ENCODE measurements at regions not wholly inside any gene's neighbourhood (a gene's known extent, or its start where the extent isn't known, plus 50 kb on each side); places are given as distances from the start of the nearest gene placed in this dataset.

DNA sequence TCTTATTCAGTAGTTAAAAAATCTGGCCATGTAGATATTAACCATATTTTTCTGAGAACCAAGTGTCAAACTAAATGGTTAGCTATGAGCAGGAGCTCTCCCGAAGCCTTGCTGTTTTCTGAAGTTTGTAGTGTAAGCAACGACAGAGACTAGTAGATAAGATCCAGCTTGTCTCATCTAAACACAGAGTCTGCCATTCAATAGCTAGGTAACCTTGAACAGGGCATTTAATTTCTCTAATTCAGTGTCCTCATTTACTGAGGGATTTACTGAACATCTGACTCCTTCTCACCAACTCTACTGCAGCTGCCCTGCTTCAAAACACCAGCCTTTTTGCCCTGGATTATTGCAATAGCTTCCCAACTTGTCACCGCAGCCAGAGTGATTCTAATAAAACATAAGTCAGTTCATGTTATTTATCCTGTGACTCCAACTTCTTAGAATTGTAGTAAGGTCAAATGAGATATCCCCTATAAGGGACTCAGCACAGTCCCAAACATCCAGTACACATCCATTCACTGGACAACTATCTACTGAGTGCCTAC is 337.0 kb downstream of the PLK2 start:
- Histone ChIP-seq H3K79me1 (ENCODE audit: low read length) (no peaks in the 10 kb centered on the region), H2AK5ac (ENCODE audit: low read length) (no peak overlapping the region), H3K79me2 (ENCODE audit: control insufficient read depth, insufficient read depth, low read length) (no peaks in the 10 kb centered on the region), H3K36me3 (ENCODE audit: control insufficient read depth, insufficient read depth, low read length) (no peaks in the 10 kb centered on the region), H3K27me3 (ENCODE audit: insufficient read depth, low read length, poor library complexity) (no peaks in the 10 kb centered on the region), H2BK120ac (ENCODE audit: low read depth, low read length) (no peak overlapping the region), H2BK15ac (replicated peaks; ENCODE audit: low read depth) (no peak overlapping the region), H3K23ac (ENCODE audit: low read length) (no peak overlapping the region), H2BK5ac (ENCODE audit: low read length) (no peak overlapping the region), H3K27ac (ENCODE audit: low read depth, low read length) (no peak overlapping the region), H3K18ac (ENCODE audit: low read length) (no peak overlapping the region), H3K9ac (ENCODE audit: low read length) (no peak overlapping the region), H3K56ac (ENCODE audit: low read length) (no peak overlapping the region), H4K8ac (ENCODE audit: low read depth, low read length) (no peak overlapping the region), H3K4ac (ENCODE audit: low read depth, low read length) (peak overlapping the region; percentile 10), H3K4me2 (ENCODE audit: low read length) (no peak overlapping the region), H3K4me1 (ENCODE audit: control insufficient read depth, low read depth, low read length) (no peaks in the 10 kb centered on the region), H4K5ac (ENCODE audit: low read length) (no peak overlapping the region), H3K4me3 (ENCODE audit: low read length) (no peak overlapping the region)
- WGBS (ENCODE audit: extremely low coverage, insufficient coverage, low lambda C conversion rate): no CpG with 5 or more reads among the region's 3 CpGs
- no peak for DNase-seq

DNA sequence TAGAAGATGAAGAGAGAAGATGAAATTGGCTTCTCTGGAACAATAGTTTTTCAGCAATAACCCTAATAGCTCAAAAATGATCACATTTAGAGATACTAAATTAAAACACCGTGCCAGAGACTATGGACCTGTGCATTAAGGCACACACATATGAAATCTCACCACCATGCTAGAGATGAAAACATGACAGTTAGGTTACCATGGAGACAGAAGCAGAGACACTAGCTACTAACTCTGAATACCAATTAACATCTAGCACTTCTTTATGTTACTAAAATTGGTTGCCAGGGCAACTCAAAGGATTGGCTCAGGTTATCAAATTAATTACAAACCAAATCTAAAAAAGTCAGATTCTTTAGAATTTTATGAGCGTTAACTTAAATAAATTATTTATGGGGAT is 337.7 kb downstream of the PLK2 start:
- H3K56ac ChIP-seq (ENCODE audit: low read length): no peak overlapping the region
- H3K4me3 ChIP-seq (ENCODE audit: low read length): no peak overlapping the region
- H2BK5ac ChIP-seq (ENCODE audit: low read length): no peak overlapping the region
- no peaks in the 10 kb centered on the region for H3K79me2 ChIP-seq (ENCODE audit: control insufficient read depth, insufficient read depth, low read length)
- no peak for DNase-seq
- no peak overlapping the region for H3K9ac ChIP-seq (ENCODE audit: low read length)
- no peak overlapping the region for H2AK5ac ChIP-seq (ENCODE audit: low read length)
- H4K8ac ChIP-seq (ENCODE audit: low read depth, low read length): no peak overlapping the region
- no peaks in the 10 kb centered on the region for H3K27me3 ChIP-seq (ENCODE audit: insufficient read depth, low read length, poor library complexity)
- H3K79me1 ChIP-seq (ENCODE audit: low read length): no peaks in the 10 kb centered on the region
- no peak overlapping the region for H3K18ac ChIP-seq (ENCODE audit: low read length)
- H4K5ac ChIP-seq (ENCODE audit: low read length): no peak overlapping the region
- no peaks in the 10 kb centered on the region for H3K4me1 ChIP-seq (ENCODE audit: control insufficient read depth, low read depth, low read length)
- no peak overlapping the region for H3K4ac ChIP-seq (ENCODE audit: low read depth, low read length)
- no peak overlapping the region for H3K4me2 ChIP-seq (ENCODE audit: low read length)
- no CpG with 5 or more reads among the region's 2 CpGs for WGBS (ENCODE audit: extremely low coverage, insufficient coverage, low lambda C conversion rate)
- H3K23ac ChIP-seq (ENCODE audit: low read length): no peak overlapping the region
- H3K36me3 ChIP-seq (ENCODE audit: control insufficient read depth, insufficient read depth, low read length): no peaks in the 10 kb centered on the region
- H3K27ac ChIP-seq (ENCODE audit: low read depth, low read length): no peak overlapping the region
- no peak overlapping the region for H2BK120ac ChIP-seq (ENCODE audit: low read depth, low read length)
- H2BK15ac ChIP-seq (replicated peaks; ENCODE audit: low read depth): no peak overlapping the region

DNA sequence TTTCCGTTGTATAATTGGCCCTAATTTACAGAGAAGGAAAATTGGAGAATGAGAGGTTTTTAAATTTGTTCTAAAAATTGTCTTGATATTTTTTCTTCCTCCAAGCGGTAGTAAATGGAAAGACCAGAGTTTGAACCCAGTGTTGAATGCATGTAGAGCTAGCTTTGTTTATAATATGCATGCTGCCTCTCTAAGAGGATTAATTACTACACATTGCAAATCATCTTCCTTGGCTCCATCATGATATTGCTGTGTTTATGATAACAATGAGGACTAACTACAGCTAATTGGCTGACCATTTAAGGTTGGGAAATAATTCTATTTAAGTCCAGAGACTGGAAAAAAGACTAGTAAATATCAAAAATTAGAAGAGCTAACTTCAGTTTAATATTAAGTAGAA is 338.5 kb downstream of the PLK2 start:
- H3K23ac ChIP-seq (ENCODE audit: low read length): no peak overlapping the region

DNA sequence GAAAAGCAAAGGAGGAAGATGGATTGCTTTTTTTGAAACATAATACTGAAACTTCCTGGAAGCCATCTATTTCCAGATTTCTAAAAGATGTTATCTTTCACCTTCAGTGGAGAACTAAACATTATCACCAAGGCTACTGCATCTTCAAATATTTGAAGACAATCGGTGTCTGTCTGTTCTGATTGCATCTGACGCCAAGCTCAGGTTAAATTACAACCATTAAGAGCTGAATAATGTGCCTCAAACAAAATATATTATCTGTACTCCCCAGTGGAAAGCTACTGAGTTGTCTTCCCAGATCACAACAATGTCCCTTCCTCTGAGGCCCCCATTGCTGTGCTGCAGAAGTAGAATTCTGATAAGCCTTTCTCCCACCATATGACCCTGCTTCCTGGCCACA is 342.3 kb downstream of the PLK2 start:
- Histone ChIP-seq H3K4me1 (ENCODE audit: control insufficient read depth, low read depth, low read length) (no peaks in the 10 kb centered on the region), H2AK5ac (ENCODE audit: low read length) (no peak overlapping the region), H3K18ac (ENCODE audit: low read length) (no peak overlapping the region), H3K79me1 (ENCODE audit: low read length) (no peaks in the 10 kb centered on the region), H3K79me2 (ENCODE audit: control insufficient read depth, insufficient read depth, low read length) (no peaks in the 10 kb centered on the region), H3K4me3 (ENCODE audit: low read length) (no peak overlapping the region), H2BK5ac (ENCODE audit: low read length) (no peak overlapping the region), H3K4me2 (ENCODE audit: low read length) (no peak overlapping the region), H3K27me3 (ENCODE audit: insufficient read depth, low read length, poor library complexity) (no peaks in the 10 kb centered on the region), H2BK15ac (replicated peaks; ENCODE audit: low read depth) (no peak overlapping the region), H4K5ac (ENCODE audit: low read length) (no peak overlapping the region), H3K27ac (ENCODE audit: low read depth, low read length) (no peak overlapping the region), H3K56ac (ENCODE audit: low read length) (no peak overlapping the region), H4K8ac (ENCODE audit: low read depth, low read length) (no peak overlapping the region), H3K23ac (ENCODE audit: low read length) (no peak overlapping the region), H3K9ac (ENCODE audit: low read length) (no peak overlapping the region), H2BK120ac (ENCODE audit: low read depth, low read length) (no peak overlapping the region), H3K4ac (ENCODE audit: low read depth, low read length) (no peak overlapping the region), H3K36me3 (ENCODE audit: control insufficient read depth, insufficient read depth, low read length) (no peaks in the 10 kb centered on the region)
- WGBS (ENCODE audit: extremely low coverage, insufficient coverage, low lambda C conversion rate): no CpG with 5 or more reads among the region's 2 CpGs
- no peak for DNase-seq

More for the DNA sequence above, 338.5 kb downstream of the PLK2 start:
- Histone ChIP-seq H2BK5ac (ENCODE audit: low read length) (no peak overlapping the region), H3K79me2 (ENCODE audit: control insufficient read depth, insufficient read depth, low read length) (no peaks in the 10 kb centered on the region), H3K4me1 (ENCODE audit: control insufficient read depth, low read depth, low read length) (no peaks in the 10 kb centered on the region), H3K79me1 (ENCODE audit: low read length) (no peaks in the 10 kb centered on the region), H3K56ac (ENCODE audit: low read length) (no peak overlapping the region), H2BK120ac (ENCODE audit: low read depth, low read length) (no peak overlapping the region), H3K27me3 (ENCODE audit: insufficient read depth, low read length, poor library complexity) (no peaks in the 10 kb centered on the region), H3K4me2 (ENCODE audit: low read length) (no peak overlapping the region), H2AK5ac (ENCODE audit: low read length) (no peak overlapping the region), H3K36me3 (ENCODE audit: control insufficient read depth, insufficient read depth, low read length) (no peaks in the 10 kb centered on the region), H3K4me3 (ENCODE audit: low read length) (no peak overlapping the region), H3K18ac (ENCODE audit: low read length) (no peak overlapping the region), H4K8ac (ENCODE audit: low read depth, low read length) (no peak overlapping the region), H4K5ac (ENCODE audit: low read length) (no peak overlapping the region), H3K27ac (ENCODE audit: low read depth, low read length) (no peak overlapping the region), H3K4ac (ENCODE audit: low read depth, low read length) (no peak overlapping the region), H2BK15ac (replicated peaks; ENCODE audit: low read depth) (no peak overlapping the region), H3K9ac (ENCODE audit: low read length) (no peak overlapping the region)
- no peak for DNase-seq
- no CpG with 5 or more reads among the region's 2 CpGs for WGBS (ENCODE audit: extremely low coverage, insufficient coverage, low lambda C conversion rate)

DNA sequence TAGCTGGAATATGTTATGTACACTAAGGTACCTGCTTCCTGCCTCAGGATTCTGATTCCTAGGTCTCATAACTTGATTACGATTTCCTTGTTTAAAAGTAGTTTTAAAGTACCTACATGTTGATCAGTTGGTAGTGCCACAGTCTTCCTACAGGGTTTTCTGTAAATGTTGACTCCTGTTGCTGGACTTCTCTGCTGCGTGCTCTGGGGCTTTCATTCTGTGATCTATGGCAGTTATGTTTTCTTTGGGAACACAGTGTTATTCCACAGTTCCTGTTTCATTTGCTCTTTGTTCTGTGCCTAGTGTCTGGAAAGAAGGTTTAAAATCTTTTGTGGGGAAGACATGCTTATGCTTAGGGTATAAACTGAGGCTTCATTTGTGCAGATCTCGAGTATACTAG is 343.5 kb downstream of the PLK2 start:
- Histone ChIP-seq H3K18ac (ENCODE audit: low read length) (no peak overlapping the region), H2BK5ac (ENCODE audit: low read length) (no peak overlapping the region), H3K4ac (ENCODE audit: low read depth, low read length) (no peak overlapping the region), H3K36me3 (ENCODE audit: control insufficient read depth, insufficient read depth, low read length) (no peaks in the 10 kb centered on the region), H3K27ac (ENCODE audit: low read depth, low read length) (no peak overlapping the region), H3K27me3 (ENCODE audit: insufficient read depth, low read length, poor library complexity) (no peaks in the 10 kb centered on the region), H4K8ac (ENCODE audit: low read depth, low read length) (no peak overlapping the region), H3K56ac (ENCODE audit: low read length) (no peak overlapping the region), H2AK5ac (ENCODE audit: low read length) (no peak overlapping the region), H2BK15ac (replicated peaks; ENCODE audit: low read depth) (no peak overlapping the region), H3K4me3 (ENCODE audit: low read length) (no peak overlapping the region), H4K5ac (ENCODE audit: low read length) (no peak overlapping the region), H3K23ac (ENCODE audit: low read length) (no peak overlapping the region), H3K4me1 (ENCODE audit: control insufficient read depth, low read depth, low read length) (no peaks in the 10 kb centered on the region), H3K79me2 (ENCODE audit: control insufficient read depth, insufficient read depth, low read length) (no peaks in the 10 kb centered on the region), H3K79me1 (ENCODE audit: low read length) (no peaks in the 10 kb centered on the region), H3K4me2 (ENCODE audit: low read length) (no peak overlapping the region), H2BK120ac (ENCODE audit: low read depth, low read length) (no peak overlapping the region), H3K9ac (ENCODE audit: low read length) (no peak overlapping the region)
- no peak for DNase-seq
- WGBS (ENCODE audit: extremely low coverage, insufficient coverage, low lambda C conversion rate): no CpG with 5 or more reads among the region's 3 CpGs

DNA sequence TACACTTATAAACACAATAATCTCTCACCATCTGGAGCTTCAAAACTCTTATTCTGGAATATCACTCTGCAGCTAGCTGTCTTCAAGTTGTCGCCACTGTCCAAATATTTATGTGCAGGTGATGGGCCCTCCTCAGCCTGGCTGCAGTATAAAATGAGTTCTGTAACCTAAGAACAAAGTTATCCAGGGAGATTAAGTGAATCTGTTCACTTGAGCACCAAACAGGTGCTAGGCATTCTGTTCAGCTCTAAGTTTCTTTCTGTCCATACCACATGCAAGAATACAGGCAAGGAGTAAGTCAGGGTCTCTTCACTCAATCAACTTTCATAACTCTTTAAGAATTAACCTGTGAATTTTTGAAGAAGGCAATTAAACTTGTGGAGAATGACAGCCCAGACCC is 344.1 kb downstream of the PLK2 start:
- no peak overlapping the region for H3K4ac ChIP-seq (ENCODE audit: low read depth, low read length)
- no peak overlapping the region for H3K4me2 ChIP-seq (ENCODE audit: low read length)
- H3K27ac ChIP-seq (ENCODE audit: low read depth, low read length): no peak overlapping the region
- no peaks in the 10 kb centered on the region for H3K36me3 ChIP-seq (ENCODE audit: control insufficient read depth, insufficient read depth, low read length)
- no peak overlapping the region for H3K23ac ChIP-seq (ENCODE audit: low read length)
- H2BK15ac ChIP-seq (replicated peaks; ENCODE audit: low read depth): no peak overlapping the region
- no peak overlapping the region for H3K4me3 ChIP-seq (ENCODE audit: low read length)
- H3K4me1 ChIP-seq (ENCODE audit: control insufficient read depth, low read depth, low read length): no peaks in the 10 kb centered on the region
- DNase-seq: no peak
- H3K79me1 ChIP-seq (ENCODE audit: low read length): no peaks in the 10 kb centered on the region
- no peak overlapping the region for H2BK5ac ChIP-seq (ENCODE audit: low read length)
- H3K18ac ChIP-seq (ENCODE audit: low read length): no peak overlapping the region
- H4K5ac ChIP-seq (ENCODE audit: low read length): no peak overlapping the region
- H3K56ac ChIP-seq (ENCODE audit: low read length): no peak overlapping the region
- H2AK5ac ChIP-seq (ENCODE audit: low read length): no peak overlapping the region
- H4K8ac ChIP-seq (ENCODE audit: low read depth, low read length): no peak overlapping the region
- H2BK120ac ChIP-seq (ENCODE audit: low read depth, low read length): no peak overlapping the region
- H3K27me3 ChIP-seq (ENCODE audit: insufficient read depth, low read length, poor library complexity): no peaks in the 10 kb centered on the region
- H3K79me2 ChIP-seq (ENCODE audit: control insufficient read depth, insufficient read depth, low read length): no peaks in the 10 kb centered on the region
- H3K9ac ChIP-seq (ENCODE audit: low read length): no peak overlapping the region
- no CpG with 5 or more reads among the region's 1 CpG for WGBS (ENCODE audit: extremely low coverage, insufficient coverage, low lambda C conversion rate)
